ENCODE measurements at regions not wholly inside any gene's neighbourhood (a gene's known extent, or its start where the extent isn't known, plus 50 kb on each side); places are given as distances from the start of the nearest gene placed in this dataset.
A peak's percentile ranks its signal among the peaks of the same experiment; 100 is the strongest.

- Histone ChIP-seq H3K4me3 (peak overlapping the region in 1 of 3 donors; percentile 13), H3K4me1 (no peaks in the 10 kb centered on the region), H3K36me3 (no peaks in the 10 kb centered on the region), H3K9me3 (no peaks in the 10 kb centered on the region), H3K27ac (no peak overlapping the region), H3K27me3 (no peaks in the 10 kb centered on the region)
- TF ChIP-seq, protein P1, sequence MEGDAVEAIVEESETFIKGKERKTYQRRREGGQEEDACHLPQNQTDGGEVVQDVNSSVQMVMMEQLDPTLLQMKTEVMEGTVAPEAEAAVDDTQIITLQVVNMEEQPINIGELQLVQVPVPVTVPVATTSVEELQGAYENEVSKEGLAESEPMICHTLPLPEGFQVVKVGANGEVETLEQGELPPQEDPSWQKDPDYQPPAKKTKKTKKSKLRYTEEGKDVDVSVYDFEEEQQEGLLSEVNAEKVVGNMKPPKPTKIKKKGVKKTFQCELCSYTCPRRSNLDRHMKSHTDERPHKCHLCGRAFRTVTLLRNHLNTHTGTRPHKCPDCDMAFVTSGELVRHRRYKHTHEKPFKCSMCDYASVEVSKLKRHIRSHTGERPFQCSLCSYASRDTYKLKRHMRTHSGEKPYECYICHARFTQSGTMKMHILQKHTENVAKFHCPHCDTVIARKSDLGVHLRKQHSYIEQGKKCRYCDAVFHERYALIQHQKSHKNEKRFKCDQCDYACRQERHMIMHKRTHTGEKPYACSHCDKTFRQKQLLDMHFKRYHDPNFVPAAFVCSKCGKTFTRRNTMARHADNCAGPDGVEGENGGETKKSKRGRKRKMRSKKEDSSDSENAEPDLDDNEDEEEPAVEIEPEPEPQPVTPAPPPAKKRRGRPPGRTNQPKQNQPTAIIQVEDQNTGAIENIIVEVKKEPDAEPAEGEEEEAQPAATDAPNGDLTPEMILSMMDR (IDR thresholded peaks at IDR 0.05) = no peak
- intact Hi-C loops (cut with DNase I; ENCODE audit: low total_unique reads) = no loop called here
- no peak for DNase-seq (ENCODE audit: low spot score in 2 of 2)
Observed at GRCh38 chr5:85293145-85293785, 908.6 kb upstream of the EDIL3 start.

DNA sequence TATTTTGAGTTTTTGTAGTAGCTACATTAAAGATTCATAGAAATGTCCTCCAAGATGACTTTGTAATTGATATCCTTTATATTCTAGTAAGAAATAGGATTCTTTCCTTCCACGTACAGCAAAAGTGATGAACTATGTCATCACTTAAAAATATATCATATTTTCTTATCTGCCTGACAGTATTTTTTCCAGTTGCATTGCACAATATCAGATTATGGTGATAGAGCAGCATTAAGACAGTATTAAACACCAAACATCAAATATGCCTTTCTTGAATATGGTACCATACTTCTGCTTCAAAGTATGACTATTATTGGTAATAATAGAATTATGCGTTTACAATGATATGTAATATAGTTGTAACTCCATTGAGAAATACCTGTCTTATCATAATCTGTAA, 919.8 kb upstream of the EDIL3 start:
- DNase-seq (ENCODE audit: low spot score in 2 of 2) = no peak
- TF ChIP-seq POLR2A (IDR thresholded peaks at IDR 0.05) (no peak), POLR2AphosphoS5 (IDR thresholded peaks at IDR 0.05) (no peak)
- TF ChIP-seq, protein P1 (IDR thresholded peaks at IDR 0.05) = no peak
- Histone ChIP-seq H3K4me3 (no peak overlapping the region), H3K27me3 (no peaks in the 10 kb centered on the region), H3K4me1 (no peaks in the 10 kb centered on the region), H3K27ac (no peak overlapping the region), H3K36me3 (no peaks in the 10 kb centered on the region), H3K9me3 (no peaks in the 10 kb centered on the region)
- intact Hi-C loops (cut with DNase I; ENCODE audit: low total_unique reads) = no loop called here

DNA sequence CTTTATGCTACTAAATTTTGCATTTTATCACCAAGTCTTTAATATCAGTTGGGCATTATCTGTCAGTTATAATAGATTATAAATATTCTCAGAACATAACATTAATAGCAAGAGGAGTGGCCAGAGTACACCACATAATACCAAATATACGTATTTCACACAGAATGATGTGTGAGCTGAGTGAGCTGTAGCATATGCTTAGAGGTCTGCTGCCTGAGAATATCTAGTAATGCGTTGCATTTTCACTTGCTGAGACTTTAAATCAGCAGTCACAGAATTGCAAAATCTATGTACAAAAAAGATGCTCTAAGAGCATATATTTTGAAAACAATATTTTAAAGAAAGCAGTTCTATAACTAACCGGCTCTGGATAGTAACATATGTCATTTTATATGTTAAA, 921.1 kb upstream of the EDIL3 start:
- Histone ChIP-seq H3K27ac (no peak overlapping the region), H3K4me1 (no peaks in the 10 kb centered on the region), H3K27me3 (no peaks in the 10 kb centered on the region), H3K36me3 (no peaks in the 10 kb centered on the region), H3K9me3 (no peaks in the 10 kb centered on the region), H3K4me3 (no peak overlapping the region)
- TF ChIP-seq, protein P1 (IDR thresholded peaks at IDR 0.05) = no peak
- no peak for DNase-seq (ENCODE audit: low spot score in 2 of 2)
- intact Hi-C loops (cut with DNase I; ENCODE audit: low total_unique reads) = no loop called here

DNA sequence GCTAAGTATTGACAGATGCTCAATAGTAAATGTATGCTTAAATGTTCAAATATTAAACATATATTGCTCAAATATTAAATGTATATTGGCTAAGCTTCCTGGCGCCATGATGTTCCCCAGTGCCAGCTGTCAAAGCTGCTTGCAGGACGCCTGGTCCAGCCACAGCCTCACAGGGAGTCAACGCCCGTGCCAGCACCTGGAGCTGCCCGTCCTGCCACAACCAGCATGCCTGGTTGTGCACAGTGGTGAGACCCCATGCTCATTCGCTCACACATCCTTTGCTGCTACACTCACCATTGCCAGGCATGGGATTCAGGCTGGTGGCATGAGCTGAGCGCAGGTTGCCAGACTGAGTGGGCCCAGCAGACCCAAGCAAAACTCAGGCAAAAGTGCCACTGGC, 926.9 kb upstream of the EDIL3 start:
- no peak for TF ChIP-seq POLR2AphosphoS5 (IDR thresholded peaks at IDR 0.05)
- no peak for DNase-seq (ENCODE audit: low spot score in 2 of 2)
- no peaks in the 10 kb centered on the region for H3K36me3 ChIP-seq
- H3K4me1 ChIP-seq = no peaks in the 10 kb centered on the region
- H3K4me3 ChIP-seq = no peak overlapping the region
- intact Hi-C loops (cut with DNase I; ENCODE audit: low total_unique reads) = no loop called here
- H3K27ac ChIP-seq = no peak overlapping the region
- H3K9me3 ChIP-seq = no peaks in the 10 kb centered on the region
- H3K27me3 ChIP-seq = no peaks in the 10 kb centered on the region

GRCh38 chr5:85320495-85320894, 935.8 kb upstream of the EDIL3 start:
- DNase-seq (ENCODE audit: low spot score in 2 of 2) = no peak
- intact Hi-C loops (cut with DNase I; ENCODE audit: low total_unique reads) = no loop called here
- Histone ChIP-seq H3K9me3 (no peaks in the 10 kb centered on the region), H3K36me3 (peaks cover 5% of the 10 kb centered on the region), H3K4me1 (no peaks in the 10 kb centered on the region), H3K27ac (no peak overlapping the region), H3K4me3 (no peak overlapping the region), H3K27me3 (no peaks in the 10 kb centered on the region)
- TF ChIP-seq, protein P1 (IDR thresholded peaks at IDR 0.05) = no peak
- TF ChIP-seq POLR2AphosphoS5 (IDR thresholded peaks at IDR 0.05) = no peak
- TF ChIP-seq POLR2A (IDR thresholded peaks at IDR 0.05) = no peak

DNA sequence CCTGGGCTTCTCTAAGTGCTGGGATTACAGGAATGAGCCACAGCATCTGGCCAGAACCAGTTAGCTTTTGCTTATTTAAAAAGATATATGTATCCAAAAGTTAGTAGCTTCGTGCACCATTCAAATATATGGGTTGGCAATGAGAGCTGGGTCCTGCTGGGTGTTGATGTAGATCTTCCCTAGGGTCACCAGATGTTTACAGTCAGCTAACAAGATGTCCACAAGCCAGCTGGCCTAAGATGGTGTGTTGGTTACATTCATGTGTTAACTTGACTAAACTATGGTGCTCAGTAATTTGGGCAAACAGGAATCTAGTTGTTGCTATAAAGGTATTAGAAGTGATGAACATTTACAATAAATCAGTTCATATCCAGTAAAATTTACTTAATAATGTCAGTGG, 948.6 kb upstream of the EDIL3 start:
- no peak overlapping the region for H3K4me3 ChIP-seq
- no peak overlapping the region for H3K27ac ChIP-seq
- intact Hi-C loops (cut with DNase I; ENCODE audit: low total_unique reads) = no loop called here
- DNase-seq (ENCODE audit: low spot score in 2 of 2) = no peak
- no peak for TF ChIP-seq POLR2AphosphoS5 (IDR thresholded peaks at IDR 0.05)
- no peak for TF ChIP-seq POLR2A (IDR thresholded peaks at IDR 0.05)
- TF ChIP-seq, protein P1 (IDR thresholded peaks at IDR 0.05) = no peak
- H3K36me3 ChIP-seq = no peaks in the 10 kb centered on the region
- no peaks in the 10 kb centered on the region for H3K27me3 ChIP-seq
- H3K9me3 ChIP-seq = no peaks in the 10 kb centered on the region
- H3K4me1 ChIP-seq = no peaks in the 10 kb centered on the region
